ENCODE measurements at regions not wholly inside any gene's neighbourhood (a gene's known extent, or its start where the extent isn't known, plus 50 kb on each side); places are given as distances from the start of the nearest gene placed in this dataset.

DNA sequence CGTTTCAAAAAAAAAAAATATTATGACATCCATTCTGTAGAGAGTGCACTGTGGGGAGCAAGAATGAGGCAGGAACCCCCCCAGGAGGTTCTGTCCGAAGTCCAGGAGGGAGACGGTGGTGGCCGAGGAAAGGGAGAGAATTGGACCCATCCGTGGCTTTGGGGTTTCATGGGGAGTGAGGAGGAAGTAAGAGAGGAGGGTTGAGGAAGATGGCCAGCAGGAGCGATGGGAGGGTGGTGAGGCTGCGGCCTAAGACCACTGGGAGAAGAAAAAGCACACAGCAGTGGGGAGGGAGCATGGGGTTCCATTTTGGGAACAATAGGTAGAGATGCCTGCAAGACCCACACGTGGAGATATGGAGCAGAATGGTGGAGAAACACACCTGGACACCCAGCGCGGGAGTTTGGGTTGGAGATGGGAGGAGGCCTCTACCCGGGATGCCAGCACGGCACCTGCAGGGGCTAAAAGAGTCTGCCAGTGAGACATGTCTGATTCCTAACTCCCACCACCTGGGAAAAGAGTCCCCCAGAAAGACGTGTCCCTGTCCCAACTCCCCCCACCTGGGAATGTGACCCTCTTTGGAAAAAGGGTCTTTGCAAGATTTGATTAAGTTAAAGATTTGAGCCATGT lies 72.5 kb upstream of the SHANK2 start:
- Histone ChIP-seq H4K20me1 (ENCODE audit: insufficient read depth) (no peaks in the 10 kb centered on the region), H3K79me2 (replicated peaks; ENCODE audit: insufficient read depth, low read length) (no peaks in the 10 kb centered on the region), H3K36me3 (ENCODE audit: insufficient read depth, low read length) (no peaks in the 10 kb centered on the region), H3K9me3 (ENCODE audit: low read length) (no peaks in the 10 kb centered on the region), H3K27ac (ENCODE audit: low read length) (no peak overlapping the region), H3K9ac (ENCODE audit: low read length) (no peak overlapping the region), H3K27me3 (ENCODE audit: insufficient read depth, low read depth, low read length) (no peaks in the 10 kb centered on the region), H3F3A (ENCODE audit: insufficient read depth, low read length, poor library complexity, severe bottlenecking) (no peaks in the 10 kb centered on the region), H3K4me3 (ENCODE audit: low read length) (no peak overlapping the region), H2AFZ (ENCODE audit: low read depth, low read length) (no peak overlapping the region), H3K9me2 (ENCODE audit: insufficient read depth, low read length) (no peaks in the 10 kb centered on the region), H3K4me2 (ENCODE audit: low read length) (no peak overlapping the region)
- TF ChIP-seq EZH2 (IDR thresholded peaks at IDR 0.05; ENCODE audit: borderline replicate concordance, insufficient read depth, low read length, poor library complexity, severe bottlenecking) (no peak), MXI1 (conservative IDR thresholded peaks at IDR 0.05; ENCODE audit: poor library complexity, severe bottlenecking) (no peak), RAD21 (conservative IDR thresholded peaks at IDR 0.05) (no peak), POLR2AphosphoS5 (IDR thresholded peaks at IDR 0.05) (no peak), TAF1 (IDR thresholded peaks at IDR 0.05; ENCODE audit: low read depth) (no peak), SMC3 (conservative IDR thresholded peaks at IDR 0.05; ENCODE audit: poor library complexity) (no peak)

- no peak overlapping the region for H3K27ac ChIP-seq (ENCODE audit: low read length)
- H3K9me2 ChIP-seq (ENCODE audit: insufficient read depth, low read length) = no peaks in the 10 kb centered on the region
- H3K9me3 ChIP-seq (ENCODE audit: low read length) = no peaks in the 10 kb centered on the region
- no peak overlapping the region for H3K9ac ChIP-seq (ENCODE audit: low read length)
- no peaks in the 10 kb centered on the region for H3K27me3 ChIP-seq (ENCODE audit: insufficient read depth, low read depth, low read length)
- H2AFZ ChIP-seq (ENCODE audit: low read depth, low read length) = no peak overlapping the region
- H3K4me3 ChIP-seq (ENCODE audit: low read length) = no peak overlapping the region
- no peaks in the 10 kb centered on the region for H3K79me2 ChIP-seq (replicated peaks; ENCODE audit: insufficient read depth, low read length)
- no peaks in the 10 kb centered on the region for H3F3A ChIP-seq (ENCODE audit: insufficient read depth, low read length, poor library complexity, severe bottlenecking)
- no peaks in the 10 kb centered on the region for H4K20me1 ChIP-seq (ENCODE audit: insufficient read depth)
- no peak overlapping the region for H3K4me2 ChIP-seq (ENCODE audit: low read length)
- TF ChIP-seq, protein P1, sequence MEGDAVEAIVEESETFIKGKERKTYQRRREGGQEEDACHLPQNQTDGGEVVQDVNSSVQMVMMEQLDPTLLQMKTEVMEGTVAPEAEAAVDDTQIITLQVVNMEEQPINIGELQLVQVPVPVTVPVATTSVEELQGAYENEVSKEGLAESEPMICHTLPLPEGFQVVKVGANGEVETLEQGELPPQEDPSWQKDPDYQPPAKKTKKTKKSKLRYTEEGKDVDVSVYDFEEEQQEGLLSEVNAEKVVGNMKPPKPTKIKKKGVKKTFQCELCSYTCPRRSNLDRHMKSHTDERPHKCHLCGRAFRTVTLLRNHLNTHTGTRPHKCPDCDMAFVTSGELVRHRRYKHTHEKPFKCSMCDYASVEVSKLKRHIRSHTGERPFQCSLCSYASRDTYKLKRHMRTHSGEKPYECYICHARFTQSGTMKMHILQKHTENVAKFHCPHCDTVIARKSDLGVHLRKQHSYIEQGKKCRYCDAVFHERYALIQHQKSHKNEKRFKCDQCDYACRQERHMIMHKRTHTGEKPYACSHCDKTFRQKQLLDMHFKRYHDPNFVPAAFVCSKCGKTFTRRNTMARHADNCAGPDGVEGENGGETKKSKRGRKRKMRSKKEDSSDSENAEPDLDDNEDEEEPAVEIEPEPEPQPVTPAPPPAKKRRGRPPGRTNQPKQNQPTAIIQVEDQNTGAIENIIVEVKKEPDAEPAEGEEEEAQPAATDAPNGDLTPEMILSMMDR (IDR thresholded peaks at IDR 0.05; ENCODE audit: poor library complexity, severe bottlenecking) = no peak
- TF ChIP-seq TAF1 (IDR thresholded peaks at IDR 0.05; ENCODE audit: low read depth) = no peak
- no peak for TF ChIP-seq POLR2AphosphoS5 (IDR thresholded peaks at IDR 0.05)
- no peak for TF ChIP-seq EP300 (conservative IDR thresholded peaks at IDR 0.05; ENCODE audit: poor library complexity, severe bottlenecking)
- no peak for TF ChIP-seq RAD21 (conservative IDR thresholded peaks at IDR 0.05)
- H3K36me3 ChIP-seq (ENCODE audit: insufficient read depth, low read length) = no peaks in the 10 kb centered on the region
Observed at GRCh38 chr11:71323876-71324526, 71.6 kb upstream of the SHANK2 start.

GRCh38 chr11:71322861-71323582 lies 70.6 kb upstream of the SHANK2 start:
- TF ChIP-seq SMC3 (conservative IDR thresholded peaks at IDR 0.05; ENCODE audit: poor library complexity) (no peak), RAD21 (conservative IDR thresholded peaks at IDR 0.05) (no peak), TAF1 (IDR thresholded peaks at IDR 0.05; ENCODE audit: low read depth) (no peak), REST (IDR thresholded peaks at IDR 0.05; ENCODE audit: borderline replicate concordance) (no peak), MXI1 (conservative IDR thresholded peaks at IDR 0.05; ENCODE audit: poor library complexity, severe bottlenecking) (no peak), POLR2AphosphoS5 (IDR thresholded peaks at IDR 0.05) (no peak), EP300 (conservative IDR thresholded peaks at IDR 0.05; ENCODE audit: poor library complexity, severe bottlenecking) (no peak), EZH2 (IDR thresholded peaks at IDR 0.05; ENCODE audit: borderline replicate concordance, insufficient read depth, low read length, poor library complexity, severe bottlenecking) (no peak)
- TF ChIP-seq, protein P1 (IDR thresholded peaks at IDR 0.05; ENCODE audit: poor library complexity, severe bottlenecking) = no peak
- Histone ChIP-seq H3K9me3 (ENCODE audit: low read length) (no peaks in the 10 kb centered on the region), H2AFZ (ENCODE audit: low read depth, low read length) (no peak overlapping the region), H3K36me3 (ENCODE audit: insufficient read depth, low read length) (no peaks in the 10 kb centered on the region), H3K9me2 (ENCODE audit: insufficient read depth, low read length) (no peaks in the 10 kb centered on the region), H3K27me3 (ENCODE audit: insufficient read depth, low read depth, low read length) (no peaks in the 10 kb centered on the region), H3K27ac (ENCODE audit: low read length) (no peak overlapping the region), H3K79me2 (replicated peaks; ENCODE audit: insufficient read depth, low read length) (no peaks in the 10 kb centered on the region), H3F3A (ENCODE audit: insufficient read depth, low read length, poor library complexity, severe bottlenecking) (no peaks in the 10 kb centered on the region), H4K20me1 (ENCODE audit: insufficient read depth) (no peaks in the 10 kb centered on the region), H3K9ac (ENCODE audit: low read length) (no peak overlapping the region), H3K4me3 (ENCODE audit: low read length) (no peak overlapping the region), H3K4me2 (ENCODE audit: low read length) (no peak overlapping the region)
